GM21723 (cell line): ENCODE measurements at regions not wholly inside any gene's neighbourhood (a gene's known extent, or its start where the extent isn't known, plus 50 kb on each side); places are given as distances from the start of the nearest gene placed in this dataset.

ENCODE experiments used
- ATAC-seq: cut with Tn5 transposase; IDR thresholded peaks from one replicate; pipeline ENCODE4 v1.9.1; 2021; ENCODE audit warnings: mild to moderate bottlenecking, moderate library complexity; ENCODE audit not compliant: unreplicated experiment

GRCh38 chr1:172753964-172754363 lies 95.1 kb downstream of the FASLG start:
- no peak for ATAC-seq

GRCh38 chr1:172754609-172755008 lies 95.7 kb downstream of the FASLG start:
- no peak for ATAC-seq

- no peak for ATAC-seq
Measured at GRCh38 chr1:172755099-172755498, 96.2 kb downstream of the FASLG start.

GRCh38 chr1:172756024-172756423 lies 97.1 kb downstream of the FASLG start:
- no peak for ATAC-seq

DNA sequence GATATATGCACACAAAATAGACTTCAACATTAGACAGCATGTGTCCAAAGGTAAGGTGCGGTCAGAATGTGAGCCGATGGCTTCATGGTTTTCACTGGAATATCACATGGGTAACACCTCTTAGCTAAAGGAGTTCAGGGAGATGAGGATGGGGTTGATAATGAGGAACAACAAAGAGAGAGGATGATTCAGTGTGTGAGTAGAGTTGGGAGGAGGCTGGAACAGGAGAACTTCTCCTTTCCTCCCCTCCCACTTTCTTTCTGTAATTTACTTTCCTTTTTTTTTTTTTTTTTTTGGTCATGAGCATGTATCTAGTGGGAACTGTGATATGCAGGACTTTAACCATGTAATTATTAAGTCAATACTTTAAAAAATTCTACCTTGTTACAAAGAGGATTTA lies 99.4 kb downstream of the FASLG start:
- ATAC-seq: no peak

GRCh38 chr1:172760121-172760520 lies 101.2 kb downstream of the FASLG start:
- no peak for ATAC-seq

GRCh38 chr1:172761581-172762486 lies 102.9 kb downstream of the FASLG start:
- ATAC-seq: no peak

DNA sequence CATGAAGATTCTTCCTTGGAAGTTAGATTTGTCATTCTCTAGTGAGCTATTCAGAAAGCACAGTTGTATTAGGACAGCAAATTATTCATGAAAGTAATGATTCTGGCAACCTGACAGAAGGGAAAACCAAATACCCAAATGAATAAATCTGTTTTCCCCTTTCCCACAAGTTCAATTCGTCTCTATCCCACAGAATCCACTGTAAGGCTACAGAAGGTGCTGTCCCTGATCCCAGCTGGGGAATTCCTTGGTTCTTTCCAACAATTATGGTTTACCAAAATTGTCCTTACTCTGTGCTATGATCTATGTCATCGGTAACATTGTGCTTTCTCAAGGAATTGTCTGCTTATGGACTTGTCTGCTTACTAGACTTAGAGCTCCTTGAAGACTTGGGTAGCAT lies 104.2 kb downstream of the FASLG start:
- ATAC-seq: no peak

DNA sequence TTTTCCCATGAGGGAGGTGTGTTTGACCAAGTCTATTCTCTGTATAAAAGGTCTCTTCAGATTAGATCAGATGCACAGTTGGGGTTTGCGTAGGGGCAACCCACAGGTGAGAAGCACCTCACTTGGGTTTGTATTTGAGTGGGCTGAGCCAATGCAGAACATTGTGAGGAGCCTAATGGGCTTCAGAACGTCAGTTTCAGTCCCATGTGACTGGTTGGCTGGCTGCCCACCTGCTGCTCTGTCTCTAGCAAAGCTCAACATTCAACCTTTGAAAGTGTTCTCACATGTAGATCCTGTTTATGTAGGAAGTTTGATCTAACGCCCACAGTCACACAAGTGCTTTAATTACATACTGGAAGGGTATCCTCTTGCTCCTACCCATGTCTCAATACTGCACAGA lies 105.5 kb downstream of the FASLG start:
- no peak for ATAC-seq

GRCh38 chr1:172766462-172766861 lies 107.6 kb downstream of the FASLG start:
- no peak for ATAC-seq

DNA sequence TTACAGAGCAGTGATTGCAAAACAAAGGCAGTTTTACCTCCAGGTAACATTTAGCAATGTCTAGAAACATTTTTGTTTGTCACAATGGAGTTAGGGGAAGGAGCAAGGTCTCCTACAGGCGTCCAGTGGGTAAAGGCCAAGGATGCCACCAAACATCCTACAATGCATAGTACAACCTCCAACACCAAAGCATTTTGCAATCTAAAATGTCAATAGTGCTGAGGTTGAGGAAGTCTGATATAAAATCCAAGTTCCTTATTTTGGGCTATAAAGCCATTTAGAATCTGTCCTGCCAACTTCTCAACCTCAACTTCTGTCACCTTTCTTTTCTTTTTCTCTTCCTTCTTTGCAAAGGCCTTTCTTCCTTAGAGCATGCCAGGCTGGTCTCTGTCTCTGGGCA lies 111.2 kb downstream of the FASLG start:
- no peak for ATAC-seq

- no peak for ATAC-seq
Measured at GRCh38 chr1:172774561-172774960, 115.7 kb downstream of the FASLG start.

DNA sequence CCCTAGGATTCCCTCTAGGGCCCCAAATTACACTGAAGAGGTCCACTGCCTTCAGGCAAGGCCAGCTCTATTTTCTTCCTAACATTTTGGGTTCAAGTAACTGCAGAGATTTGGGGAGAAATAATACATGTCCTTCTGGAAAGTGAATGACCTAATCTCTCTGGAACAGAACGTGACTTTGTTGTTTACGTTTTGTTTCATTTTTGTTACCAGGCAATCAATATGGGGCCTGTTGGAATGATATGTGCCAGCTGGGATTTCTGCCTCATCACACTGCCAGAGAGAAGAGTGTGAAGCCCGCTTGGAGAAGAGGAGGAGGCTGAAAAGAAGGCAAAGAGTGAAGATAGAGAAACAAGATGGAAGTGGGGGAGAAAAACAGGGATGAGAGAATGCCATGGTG lies 116.7 kb downstream of the FASLG start:
- no peak for ATAC-seq

DNA sequence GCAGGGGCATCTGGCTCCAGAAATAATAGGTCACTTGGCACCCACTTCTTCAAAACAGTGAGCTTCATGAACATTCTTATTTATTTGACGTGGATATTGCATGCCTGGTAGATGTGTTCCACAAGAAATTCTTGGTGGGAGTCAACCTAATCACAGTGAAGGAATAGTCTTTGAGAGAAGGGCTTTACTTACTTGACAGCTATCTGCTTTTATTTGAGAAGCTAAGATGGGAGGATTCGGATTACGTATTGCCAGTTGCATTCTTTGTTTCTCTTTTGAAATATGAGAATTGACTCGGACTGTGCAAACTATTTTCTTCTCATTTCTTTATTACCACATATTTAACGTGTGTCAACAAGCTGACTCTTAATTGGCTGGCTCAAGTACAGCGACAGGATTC lies 117.2 kb downstream of the FASLG start:
- ATAC-seq: no peak

DNA sequence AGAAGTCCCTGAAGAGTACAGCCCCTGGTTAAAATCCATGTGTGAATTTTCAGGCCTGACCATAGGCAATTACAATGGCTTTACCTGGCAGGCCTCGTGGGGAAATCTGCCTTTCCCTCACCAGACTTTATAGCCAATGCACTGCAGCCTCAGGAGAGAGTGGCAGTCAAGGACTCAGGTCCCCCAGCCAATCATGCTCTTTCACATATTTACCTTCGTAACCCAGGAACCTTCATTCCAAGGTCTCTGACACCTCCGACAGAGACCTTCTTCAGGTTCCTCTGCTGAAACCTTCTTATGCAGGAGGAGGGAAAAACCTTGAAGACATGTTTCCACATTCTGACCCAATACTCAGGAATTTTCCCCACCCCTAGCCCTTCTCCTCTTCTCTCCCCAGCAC lies 118.9 kb downstream of the FASLG start:
- ATAC-seq: no peak

- peak; percentile 54 for ATAC-seq
Measured at GRCh38 chr1:172778456-172779455, 119.9 kb downstream of the FASLG start.

DNA sequence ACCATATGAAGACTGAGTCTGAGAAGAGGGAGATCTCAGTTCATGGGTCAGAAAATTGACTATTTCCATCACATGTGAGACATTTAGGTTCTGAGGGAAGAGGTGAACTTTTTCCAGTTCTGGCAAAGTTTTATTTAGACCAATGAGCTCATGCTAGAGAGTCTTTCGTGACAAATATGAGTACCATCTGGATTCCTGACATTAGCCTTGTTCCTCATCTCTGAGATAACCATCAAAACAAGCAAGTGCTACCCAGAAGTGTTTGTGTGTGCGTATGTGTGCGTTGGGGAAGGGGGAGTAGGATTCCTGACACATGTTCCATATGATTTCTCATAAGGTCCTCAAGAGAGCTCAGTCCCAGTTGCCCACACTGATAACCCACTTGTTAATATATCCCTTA lies 120.6 kb downstream of the FASLG start:
- no peak for ATAC-seq

GRCh38 chr1:172781513-172782140 lies 122.7 kb downstream of the FASLG start:
- ATAC-seq: peak; percentile 90

DNA sequence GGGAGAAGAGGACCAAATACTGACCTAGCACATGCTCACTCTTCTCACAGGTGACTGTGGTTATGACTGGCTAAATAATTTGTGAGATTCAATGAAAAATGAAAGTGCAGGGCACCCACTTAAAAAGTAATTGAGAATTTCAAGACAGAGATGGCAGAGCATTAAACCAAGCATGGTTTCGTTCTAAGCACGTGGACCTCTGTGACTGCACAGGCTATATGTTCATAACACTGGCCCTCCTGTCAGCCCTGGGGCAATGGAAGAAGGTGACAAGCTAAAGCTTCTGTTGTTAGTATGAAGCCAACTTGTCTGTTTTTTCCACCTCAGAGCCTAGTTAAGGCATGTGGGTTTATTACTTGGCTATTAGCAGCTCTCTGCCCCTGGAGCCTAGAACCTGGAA lies 130.9 kb downstream of the FASLG start:
- ATAC-seq: no peak

GRCh38 chr1:172790245-172790644 lies 131.3 kb downstream of the FASLG start:
- no peak for ATAC-seq

DNA sequence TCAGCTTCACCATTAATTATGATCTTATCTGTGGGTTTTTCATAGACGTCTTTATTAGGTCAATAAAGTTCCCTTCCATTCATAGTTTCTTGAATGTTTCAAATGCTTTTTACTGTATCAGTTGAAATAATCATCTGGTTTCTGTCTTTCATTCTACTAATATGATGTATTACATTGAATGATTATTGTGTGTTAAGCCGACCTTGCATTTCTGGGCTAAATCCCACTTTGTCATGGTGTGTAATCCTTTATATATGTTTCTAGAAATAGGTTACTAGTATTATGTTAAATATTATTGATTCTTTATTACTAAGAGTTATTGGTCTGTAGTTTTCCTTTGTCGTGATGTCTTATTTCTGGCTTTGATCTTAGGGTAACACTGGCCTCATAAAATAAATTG lies 134.9 kb downstream of the FASLG start:
- no peak for ATAC-seq
